Hippocampal formation (tissue), 2 donors: ENCODE measurements at regions not wholly inside any gene's neighbourhood (a gene's known extent, or its start where the extent isn't known, plus 50 kb on each side); places are given as distances from the start of the nearest gene placed in this dataset.
"Not testable (repeated sequence)": the region's sequence is repeated elsewhere in the genome, so short reads cannot be mapped to it uniquely, and the experiment has no call there.

Experiments used
- DNase-seq, 2 donors: peaks; one replicate each; lab custom pipeline; 2025; lab: John Stamatoyannopoulos, UW

DNA sequence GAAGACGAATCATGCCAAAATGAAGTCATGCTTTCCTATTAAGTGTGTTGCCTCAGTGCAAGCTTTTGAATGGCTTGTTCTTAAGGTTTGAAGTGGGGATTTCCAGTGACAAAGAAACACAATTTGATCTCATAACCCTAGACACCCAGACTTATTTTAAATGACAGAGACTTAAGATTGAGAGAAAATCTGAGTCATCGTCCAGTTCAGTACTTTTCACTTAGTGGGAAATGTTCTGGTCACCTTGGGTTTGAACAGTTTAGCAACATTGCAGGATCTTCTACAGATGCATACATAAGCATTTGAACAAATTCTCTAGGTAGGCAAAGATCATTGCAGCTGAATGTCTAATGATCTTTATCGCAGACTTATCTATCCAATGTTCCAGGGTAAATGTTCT, 926.7 kb upstream of the ADAMTS5 start:
- DNase-seq = not testable (repeated sequence)

- DNase-seq = not testable (repeated sequence)
Measured at GRCh38 chr21:27891495-27891894, 924.6 kb upstream of the ADAMTS5 start.

DNA sequence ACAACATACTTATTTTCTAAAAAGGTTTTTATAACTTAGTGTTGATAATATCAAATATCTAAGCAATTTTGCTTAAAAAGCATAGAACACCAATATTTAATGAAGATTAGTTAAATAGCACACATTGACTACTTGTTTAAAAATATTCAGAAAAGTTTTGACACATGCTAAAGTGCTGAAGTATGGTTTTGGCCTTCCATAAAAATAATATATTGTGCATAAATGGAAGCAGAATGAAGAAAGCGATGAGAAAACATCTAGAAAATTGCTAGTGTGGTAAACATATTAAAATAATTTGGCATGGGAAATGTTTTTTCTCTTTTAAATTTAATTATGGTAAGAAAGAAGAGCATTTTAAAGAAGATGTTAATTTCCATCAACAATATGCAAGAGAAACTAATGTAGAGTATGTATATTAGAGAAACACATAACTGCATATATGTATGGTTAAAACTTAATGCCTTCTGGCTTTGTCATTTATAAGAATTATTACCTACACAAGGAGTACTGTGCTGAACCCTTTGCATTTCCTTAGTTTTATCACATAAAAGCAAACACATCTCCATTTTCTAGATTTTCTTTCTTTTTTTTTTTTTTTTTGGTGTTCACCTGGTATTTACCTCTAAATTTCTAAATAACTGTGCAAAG, 921.0 kb upstream of the ADAMTS5 start:
- DNase-seq = not testable (repeated sequence)

- DNase-seq = no peak
Measured at GRCh38 chr21:27885296-27885711, 918.4 kb upstream of the ADAMTS5 start.

DNA sequence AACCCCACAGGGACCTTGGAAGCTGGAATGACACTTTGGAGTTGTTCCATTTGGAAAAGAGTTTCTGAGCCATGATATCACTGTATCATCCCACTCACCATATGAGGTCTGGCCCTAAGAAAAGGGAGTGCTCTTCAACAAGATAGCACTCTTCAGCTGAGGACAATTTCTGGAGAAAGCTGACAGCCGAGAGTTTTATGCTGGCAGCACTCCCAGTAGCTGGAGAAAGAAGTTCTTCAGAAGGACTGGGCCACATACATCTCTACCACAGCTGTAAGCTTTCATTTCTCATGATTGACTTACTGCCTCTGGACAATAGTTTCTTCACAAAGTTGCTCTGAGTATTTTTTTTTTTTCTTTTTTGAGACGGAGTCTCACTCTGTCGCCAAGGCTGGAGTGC, 914.4 kb upstream of the ADAMTS5 start:
- not testable (repeated sequence) for DNase-seq

- not testable (repeated sequence) for DNase-seq
Measured at GRCh38 chr21:27872411-27872810, 905.5 kb upstream of the ADAMTS5 start.

- DNase-seq = not testable (repeated sequence)
Measured at GRCh38 chr21:27870755-27871154, 903.9 kb upstream of the ADAMTS5 start.

- DNase-seq = not testable (repeated sequence)
Measured at GRCh38 chr21:27860314-27860955, 893.5 kb upstream of the ADAMTS5 start.

GRCh38 chr21:27858053-27858825, 891.4 kb upstream of the ADAMTS5 start:
- not testable (repeated sequence) for DNase-seq

- not testable (repeated sequence) for DNase-seq
Measured at GRCh38 chr21:27856988-27857387, 890.1 kb upstream of the ADAMTS5 start.

DNA sequence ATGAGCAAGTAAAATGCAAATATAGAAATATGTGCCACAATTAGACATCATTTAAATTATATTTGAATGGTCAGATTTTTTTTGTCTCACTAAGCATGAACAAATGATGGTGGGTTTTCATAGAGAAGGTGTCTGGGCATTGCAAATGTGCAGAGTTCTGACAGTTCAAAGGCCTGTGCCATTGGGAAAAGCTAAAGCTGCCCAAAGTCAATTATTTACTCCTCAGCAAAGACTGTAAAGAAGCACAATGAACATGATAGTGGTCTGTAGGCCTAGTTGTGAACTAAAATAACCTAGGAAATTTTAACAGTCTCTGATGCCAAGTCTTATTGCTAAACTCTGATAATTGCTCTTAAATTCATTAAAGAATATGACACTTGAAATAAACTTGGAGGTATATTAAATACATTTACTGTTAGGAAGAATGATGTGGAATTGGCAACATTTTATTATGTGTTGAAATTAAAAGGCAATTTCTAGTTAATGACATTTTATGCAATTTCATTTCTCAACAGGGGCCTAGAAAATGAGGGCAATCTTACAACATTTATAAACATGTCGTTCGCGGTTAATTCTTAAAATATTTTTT, 874.3 kb upstream of the ADAMTS5 start:
- DNase-seq = no peak

DNA sequence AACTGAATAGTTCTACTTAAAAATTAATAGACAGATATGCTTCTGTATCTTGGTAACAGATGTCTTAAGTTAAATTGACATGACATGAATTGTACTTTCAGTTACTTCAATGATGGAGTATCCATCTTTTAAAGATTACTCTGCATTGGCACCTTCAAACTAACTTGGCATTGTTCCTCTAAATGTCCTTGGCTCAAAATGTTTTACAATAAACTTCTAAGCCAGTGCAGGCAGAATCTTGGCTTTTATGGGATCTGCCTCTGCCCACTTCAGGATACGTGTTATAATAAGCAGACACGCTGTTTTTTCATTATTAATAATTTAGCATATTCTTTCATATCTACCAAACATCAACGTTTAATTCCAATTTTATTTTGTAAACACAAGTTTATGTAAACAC, 873.4 kb upstream of the ADAMTS5 start:
- no peak for DNase-seq

DNA sequence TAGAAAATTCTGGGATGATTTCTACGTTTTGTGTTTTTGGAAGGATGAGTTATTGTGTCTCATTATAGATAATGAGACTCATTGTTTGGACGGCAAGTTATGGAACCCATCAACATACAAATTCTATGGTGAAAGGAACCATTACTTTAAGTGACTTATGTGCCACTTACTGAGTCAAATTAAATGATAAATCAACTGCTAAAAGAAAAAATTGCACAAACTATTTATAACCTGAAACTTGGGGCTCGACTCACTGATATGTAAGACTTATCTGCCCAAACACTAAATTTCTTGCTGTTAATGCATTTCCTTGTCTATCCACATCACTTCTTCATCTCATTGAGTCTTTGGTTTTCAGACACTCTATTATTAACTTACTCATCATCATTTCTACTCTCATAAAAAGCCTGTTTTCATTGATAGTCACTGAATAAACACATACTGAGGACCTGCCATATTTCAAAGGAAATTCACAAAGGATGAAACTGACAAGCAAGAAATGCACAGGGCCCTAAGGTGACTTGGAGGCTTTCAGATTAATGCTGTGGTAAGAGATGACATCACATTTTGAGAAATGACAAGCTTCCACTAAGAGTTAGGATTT, 872.7 kb upstream of the ADAMTS5 start:
- DNase-seq = no peak

GRCh38 chr21:27838573-27838972, 871.7 kb upstream of the ADAMTS5 start:
- DNase-seq = no peak

GRCh38 chr21:27837936-27838335, 871.0 kb upstream of the ADAMTS5 start:
- DNase-seq = no peak

DNA sequence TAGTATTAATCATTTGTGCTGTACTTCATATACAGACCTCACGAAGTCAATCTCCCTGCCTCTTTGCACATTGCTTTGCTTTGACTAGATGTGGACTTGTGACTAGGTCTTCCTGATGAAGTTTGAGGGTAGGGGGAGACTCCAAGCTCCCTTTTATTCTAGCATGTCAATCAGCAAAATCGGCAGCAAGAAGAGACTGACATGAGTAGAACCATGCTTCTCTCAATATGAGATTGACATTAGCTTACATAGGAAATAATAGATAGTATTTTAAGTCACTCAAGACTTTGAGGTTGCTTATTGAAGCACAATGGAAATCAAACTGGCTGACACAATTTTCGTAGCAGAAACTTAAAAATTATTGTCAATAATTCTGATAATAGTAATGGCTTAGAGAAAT, 866.4 kb upstream of the ADAMTS5 start:
- DNase-seq = no peak

DNA sequence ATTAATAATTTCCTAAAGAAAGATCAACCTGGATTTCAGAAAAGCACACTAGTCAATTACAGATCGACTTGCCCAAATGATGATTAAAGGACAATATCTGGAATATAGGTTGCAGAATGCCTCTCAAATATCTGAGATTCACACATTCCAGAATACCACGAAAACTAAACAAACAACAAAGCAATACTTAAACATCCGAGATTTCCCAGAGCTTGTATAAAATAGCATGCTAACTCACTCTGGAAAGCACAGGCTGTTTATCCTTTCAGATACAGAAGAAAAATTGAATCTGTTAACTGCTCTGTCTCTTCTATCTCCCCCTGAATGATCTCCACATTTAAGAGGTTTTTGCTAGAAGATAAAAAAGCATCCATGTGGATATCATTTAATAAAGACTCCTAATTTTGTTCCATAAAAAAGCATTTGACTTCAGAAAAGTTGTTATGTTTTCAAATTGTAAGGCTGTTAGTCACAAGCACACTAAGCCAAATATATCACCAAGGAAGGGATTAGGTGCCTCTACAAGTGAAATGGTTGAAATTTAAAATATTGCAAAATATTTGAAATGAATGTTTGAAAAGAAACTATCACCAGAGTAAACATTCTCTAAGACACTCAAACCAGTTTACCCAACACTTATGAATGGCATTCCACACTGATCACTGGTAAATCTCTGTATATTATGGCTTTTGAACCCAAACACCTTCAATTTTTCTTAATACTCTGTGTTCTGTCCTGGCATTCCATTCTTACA, 865.1 kb upstream of the ADAMTS5 start:
- DNase-seq = no peak

DNA sequence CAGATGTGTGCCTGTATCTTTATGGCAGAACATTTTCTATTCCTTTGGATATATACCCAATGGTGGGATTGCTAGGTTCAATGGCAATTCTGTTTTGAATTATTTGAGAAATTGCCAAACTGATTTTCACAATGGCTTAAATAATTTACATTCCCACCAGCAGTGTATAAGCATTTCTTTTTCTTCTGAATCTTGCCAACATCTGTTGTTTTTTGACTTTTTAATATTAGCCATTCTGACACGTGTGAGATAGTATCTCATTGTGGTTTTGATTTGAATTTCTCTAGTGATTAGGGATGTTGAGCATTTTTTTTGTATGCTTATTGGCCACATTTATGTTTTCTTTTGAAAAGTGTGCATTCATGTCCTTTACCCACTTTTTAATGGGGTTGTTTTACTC, 864.3 kb upstream of the ADAMTS5 start:
- DNase-seq = no peak

DNA sequence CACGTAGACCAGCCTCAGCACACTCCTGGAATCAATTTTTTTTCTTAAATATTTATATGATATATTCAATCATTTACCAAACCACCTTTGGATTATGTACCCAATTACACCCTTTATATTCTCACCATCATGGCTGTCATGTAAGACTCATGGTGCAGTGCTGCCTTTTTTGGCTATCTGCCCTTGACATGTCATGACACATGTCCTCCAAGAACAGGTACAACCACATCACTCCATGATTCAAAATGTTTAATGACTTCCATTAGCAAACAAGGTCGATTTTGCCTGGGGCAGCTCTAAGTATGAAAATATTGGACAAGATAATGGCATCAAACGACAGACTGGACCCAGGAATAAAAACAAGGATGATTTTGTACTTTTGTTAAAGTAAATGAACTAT, 861.1 kb upstream of the ADAMTS5 start:
- no peak for DNase-seq

GRCh38 chr21:27825035-27825434, 858.1 kb upstream of the ADAMTS5 start:
- no peak for DNase-seq

- no peak for DNase-seq
Measured at GRCh38 chr21:27823652-27824201, 856.8 kb upstream of the ADAMTS5 start.
